ENCODE measurements at regions not wholly inside any gene's neighbourhood (a gene's known extent, or its start where the extent isn't known, plus 50 kb on each side); places are given as distances from the start of the nearest gene placed in this dataset.
"Not testable (repeated sequence)": the region's sequence is repeated elsewhere in the genome, so short reads cannot be mapped to it uniquely, and the experiment has no call there.

GRCh38 chr4:114088481-114088880, 109.0 kb upstream of the ARSJ start:
- no peak for DNase-seq

- DNase-seq = no peak
Measured at GRCh38 chr4:114091546-114091945, 112.1 kb upstream of the ARSJ start.

GRCh38 chr4:114093221-114093715, 113.8 kb upstream of the ARSJ start:
- no peak for DNase-seq

GRCh38 chr4:114100288-114101031, 121.0 kb upstream of the ARSJ start:
- DNase-seq = no peak

- no peak for DNase-seq
Measured at GRCh38 chr4:114103908-114104307, 124.5 kb upstream of the ARSJ start.

- no peak for DNase-seq
Measured at GRCh38 chr4:114108869-114109268, 129.4 kb upstream of the ARSJ start.

GRCh38 chr4:114109776-114110175, 130.3 kb upstream of the ARSJ start:
- no peak for DNase-seq

- DNase-seq = no peak
Measured at GRCh38 chr4:114115526-114115925, 136.1 kb upstream of the ARSJ start.

GRCh38 chr4:114116861-114117260, 137.4 kb upstream of the ARSJ start:
- DNase-seq = no peak

- DNase-seq = no peak
Measured at GRCh38 chr4:114121221-114121620, 141.8 kb upstream of the ARSJ start.

- no peak for DNase-seq
Measured at GRCh38 chr4:114132199-114132598, 152.8 kb upstream of the ARSJ start.

- no peak for DNase-seq
Measured at GRCh38 chr4:114132830-114133229, 153.4 kb upstream of the ARSJ start.

GRCh38 chr4:114136069-114136468, 156.6 kb upstream of the ARSJ start:
- DNase-seq = no peak

- no peak for DNase-seq
Measured at GRCh38 chr4:114137984-114138383, 158.5 kb upstream of the ARSJ start.

- no peak for DNase-seq
Measured at GRCh38 chr4:114146947-114147618, 167.6 kb upstream of the ARSJ start.

GRCh38 chr4:114147619-114148208, 168.3 kb upstream of the ARSJ start:
- DNase-seq = not testable (repeated sequence)

GRCh38 chr4:114148372-114149070, 169.1 kb upstream of the ARSJ start:
- DNase-seq = not testable (repeated sequence)

- no peak for DNase-seq
Measured at GRCh38 chr4:114156371-114156770, 176.9 kb upstream of the ARSJ start.

- DNase-seq = no peak
Measured at GRCh38 chr4:114161809-114162208, 182.4 kb upstream of the ARSJ start.

GRCh38 chr4:114163051-114163450, 183.6 kb upstream of the ARSJ start:
- DNase-seq = no peak

GRCh38 chr4:114173968-114174367, 194.5 kb upstream of the ARSJ start:
- no peak for DNase-seq

GRCh38 chr4:114177628-114178027, 198.2 kb upstream of the ARSJ start:
- DNase-seq = no peak

GRCh38 chr4:114178392-114178791, 198.9 kb upstream of the ARSJ start:
- no peak for DNase-seq
